GM19463 (cell line): ENCODE measurements at regions not wholly inside any gene's neighbourhood (a gene's known extent, or its start where the extent isn't known, plus 50 kb on each side); places are given as distances from the start of the nearest gene placed in this dataset.
"Not testable (repeated sequence)": the region's sequence is repeated elsewhere in the genome, so short reads cannot be mapped to it uniquely, and the experiment has no call there.

Source experiments
- ATAC-seq: cut with Tn5 transposase; IDR thresholded peaks from one replicate; pipeline ENCODE4 v1.9.1; 2021; ENCODE audit warnings: mild to moderate bottlenecking, moderate library complexity; ENCODE audit not compliant: unreplicated experiment

DNA sequence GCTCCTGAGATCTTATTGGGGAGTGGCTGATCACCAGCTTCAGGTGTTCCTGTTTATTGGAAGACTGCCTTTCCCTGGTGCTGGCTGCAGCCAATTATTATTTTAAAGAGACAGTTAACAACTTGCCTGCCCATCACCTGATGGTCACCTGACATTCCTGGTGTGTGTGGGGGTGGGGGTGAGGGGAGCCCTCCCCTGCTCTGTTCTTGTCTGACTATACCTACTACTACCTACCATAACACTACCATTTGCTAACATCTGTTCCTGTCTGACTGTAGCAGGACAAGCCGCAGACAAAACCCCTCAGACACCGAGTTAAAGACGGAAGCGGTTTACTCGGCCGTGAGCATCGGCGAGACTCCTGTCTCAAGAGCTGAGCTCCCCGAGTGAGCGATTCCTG lies 54.9 kb upstream of the NBPF3 start:
- ATAC-seq, result no peak

DNA sequence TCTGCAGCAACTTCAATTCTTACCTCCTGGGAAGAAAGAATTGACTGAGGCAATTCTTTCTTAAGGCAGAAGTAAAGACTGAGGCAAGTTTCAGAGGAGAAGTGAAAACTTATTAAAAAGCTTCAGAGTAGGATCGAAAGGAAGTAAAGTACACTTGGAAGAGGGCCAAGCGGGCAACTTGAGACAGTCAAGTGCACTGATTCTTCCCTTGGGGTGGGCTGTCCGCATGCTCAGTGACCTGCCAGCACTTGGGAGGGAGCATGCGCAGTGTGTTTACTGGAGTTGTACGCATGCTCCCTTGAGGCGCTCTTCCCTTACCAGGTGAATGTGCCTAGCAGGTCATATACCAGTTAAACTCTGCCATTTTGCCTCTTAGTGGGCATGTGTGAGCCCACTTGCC lies 55.3 kb upstream of the NBPF3 start:
- ATAC-seq, result no peak

DNA sequence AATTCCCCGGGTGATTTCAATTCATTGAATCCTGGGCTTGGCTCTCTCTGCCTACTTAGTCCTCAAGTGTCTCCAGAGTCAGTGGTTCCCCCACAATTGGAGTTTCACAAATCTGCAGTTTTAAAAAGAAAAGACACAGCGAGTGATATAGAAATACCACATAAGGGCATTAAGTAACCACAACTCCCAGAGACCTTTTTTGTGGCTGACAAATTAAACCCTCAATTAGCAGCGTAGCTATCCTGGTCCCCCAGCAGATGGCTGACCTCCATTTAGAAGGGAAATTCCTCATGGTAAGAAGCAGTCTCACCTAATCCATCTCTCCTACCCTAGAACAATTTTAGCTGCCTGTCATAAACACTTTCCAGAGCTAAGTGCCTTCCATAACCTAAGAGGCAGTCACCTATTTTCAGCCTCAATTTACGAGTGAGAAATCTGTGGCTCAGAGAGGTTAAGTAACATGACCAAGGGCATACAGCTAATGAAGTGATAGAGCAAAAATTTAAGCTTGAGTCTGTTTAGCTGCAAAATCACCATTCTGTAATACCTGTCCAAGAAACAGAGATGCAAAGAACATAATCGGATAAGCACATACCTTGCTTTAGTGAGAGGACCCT lies 56.0 kb upstream of the NBPF3 start:
- ATAC-seq, result no peak

DNA sequence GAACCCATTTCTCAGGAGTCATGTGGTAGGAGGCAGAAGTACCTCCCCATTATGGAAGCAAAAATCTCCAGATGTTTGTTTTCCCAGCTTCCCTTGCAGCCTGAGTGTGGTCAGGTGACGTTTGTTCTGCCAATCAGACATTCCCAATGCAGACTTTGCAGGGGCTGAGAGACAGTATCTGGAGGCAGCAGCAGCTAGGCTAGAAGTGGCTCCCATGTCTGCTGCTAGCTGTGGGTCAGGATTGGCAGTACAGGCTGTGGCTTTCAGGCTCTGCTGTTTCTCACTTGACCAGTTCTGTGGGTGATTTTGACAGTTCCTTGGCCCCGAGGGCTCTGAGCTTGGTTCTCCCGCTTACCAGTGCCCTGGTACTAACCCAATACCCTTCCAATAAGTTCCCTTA lies 58.6 kb upstream of the NBPF3 start:
- ATAC-seq, result no peak

DNA sequence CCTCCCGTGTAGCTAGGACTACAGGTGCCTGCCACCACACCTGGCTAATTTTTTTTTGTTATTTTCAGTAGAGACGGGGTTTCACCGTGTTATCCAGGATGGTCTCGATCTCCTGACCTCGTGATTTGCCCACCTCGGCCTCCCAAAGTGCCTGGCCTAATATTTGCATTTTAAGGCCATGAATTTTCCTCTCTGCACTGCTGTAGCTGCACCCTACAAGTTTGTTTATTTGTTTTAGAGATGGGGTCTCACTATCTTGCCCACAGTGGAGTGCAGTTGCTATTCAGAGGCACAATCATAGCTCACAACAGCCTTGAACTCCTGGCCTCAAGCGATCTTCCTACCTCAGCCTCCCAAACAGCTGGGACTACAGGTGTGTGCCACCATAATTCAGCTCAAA lies 59.8 kb upstream of the NBPF3 start:
- not testable (repeated sequence) for ATAC-seq

DNA sequence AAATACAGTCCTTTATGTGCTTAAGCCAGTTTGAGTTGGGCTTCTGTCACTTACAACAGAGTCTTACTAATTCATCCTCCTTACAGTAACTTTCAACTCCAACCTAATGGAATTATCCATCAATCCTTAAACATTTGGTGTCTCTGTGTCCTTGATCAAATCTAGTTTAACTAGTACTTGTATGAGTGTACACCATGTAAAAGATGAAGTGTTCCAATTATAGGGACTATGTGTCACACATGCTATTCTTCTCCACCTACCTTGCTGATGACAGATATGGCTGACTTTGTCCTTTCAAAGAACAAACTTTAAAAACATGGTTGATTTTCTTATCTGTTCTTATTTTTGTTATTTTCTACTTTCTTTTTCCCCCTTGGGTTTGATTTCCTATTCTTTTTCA lies 60.4 kb upstream of the NBPF3 start:
- ATAC-seq, result no peak

DNA sequence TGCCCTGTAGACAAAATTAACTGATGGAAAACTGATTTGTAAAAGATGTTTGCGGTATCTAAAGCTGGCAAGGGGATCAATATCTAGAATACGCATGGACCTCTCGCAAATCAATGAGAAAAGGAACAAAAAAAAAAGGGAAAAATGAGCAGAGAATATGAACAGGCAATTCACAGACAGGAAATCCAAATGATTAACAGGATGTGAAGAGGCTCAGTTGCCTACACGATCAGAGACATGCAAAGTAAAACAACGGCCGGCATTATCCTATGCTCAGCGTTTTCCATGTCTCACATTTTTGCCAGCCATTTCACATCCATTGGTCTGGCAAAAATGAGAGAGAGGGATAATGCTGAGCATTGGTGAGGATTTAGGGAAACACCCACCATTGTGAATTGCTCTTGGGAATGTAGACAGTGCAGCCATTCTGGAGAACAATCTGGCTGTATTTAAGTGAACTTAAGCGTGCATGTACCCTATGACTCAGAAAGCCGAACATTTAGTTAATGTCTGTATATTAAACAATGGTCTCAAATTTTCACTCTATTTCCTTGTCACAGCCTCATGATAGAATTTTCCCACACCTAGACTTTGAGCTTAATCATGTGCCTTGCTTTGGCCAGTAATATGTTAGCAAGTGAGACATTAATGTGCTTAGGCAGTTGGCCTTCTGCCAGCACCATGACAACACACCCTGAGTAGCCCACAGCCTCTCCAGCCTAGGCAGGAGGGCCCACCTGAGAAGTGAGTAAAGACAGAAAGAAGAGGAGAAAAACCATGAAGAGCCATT lies 61.0 kb upstream of the NBPF3 start:
- no peak for ATAC-seq

DNA sequence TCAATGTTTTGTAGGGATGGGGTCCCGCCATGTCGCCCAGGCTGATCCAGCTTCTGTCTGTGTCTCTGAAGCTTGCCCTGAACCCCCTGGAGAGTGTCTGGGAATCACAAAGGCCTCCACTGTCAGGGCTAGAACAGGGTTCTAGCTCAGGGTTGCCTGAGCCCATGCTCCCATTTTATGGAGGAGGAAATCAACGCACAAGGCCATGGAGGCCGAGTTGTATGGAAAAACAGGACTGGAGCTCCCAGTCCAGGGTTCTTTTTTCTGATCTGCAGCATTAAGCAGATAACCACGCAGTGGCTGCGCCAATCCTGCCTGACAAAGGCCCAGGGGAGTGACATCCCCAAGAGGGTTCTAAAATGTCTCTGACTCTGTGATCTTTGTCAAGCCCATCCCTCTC lies 67.6 kb upstream of the NBPF3 start:
- no peak for ATAC-seq

DNA sequence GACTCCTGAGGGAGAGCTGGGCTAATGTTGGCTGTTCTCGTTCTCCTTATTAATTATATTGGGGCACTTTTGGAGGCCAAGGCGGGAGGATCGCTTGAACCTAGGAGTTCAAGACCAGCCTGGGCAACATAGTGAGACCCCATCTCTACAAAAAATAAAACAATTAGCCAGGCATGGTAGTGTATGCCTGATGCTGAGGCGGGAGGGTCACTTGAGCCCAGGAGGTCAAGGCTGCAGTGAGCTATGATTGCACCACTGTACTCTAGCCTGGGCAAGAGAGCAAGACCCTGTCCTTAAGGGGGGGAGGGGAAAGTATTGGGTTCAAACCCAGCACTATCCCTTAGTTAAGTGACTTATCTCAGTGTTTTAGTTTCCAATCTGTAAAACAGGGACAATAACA lies 70.0 kb upstream of the NBPF3 start:
- ATAC-seq, result no peak

DNA sequence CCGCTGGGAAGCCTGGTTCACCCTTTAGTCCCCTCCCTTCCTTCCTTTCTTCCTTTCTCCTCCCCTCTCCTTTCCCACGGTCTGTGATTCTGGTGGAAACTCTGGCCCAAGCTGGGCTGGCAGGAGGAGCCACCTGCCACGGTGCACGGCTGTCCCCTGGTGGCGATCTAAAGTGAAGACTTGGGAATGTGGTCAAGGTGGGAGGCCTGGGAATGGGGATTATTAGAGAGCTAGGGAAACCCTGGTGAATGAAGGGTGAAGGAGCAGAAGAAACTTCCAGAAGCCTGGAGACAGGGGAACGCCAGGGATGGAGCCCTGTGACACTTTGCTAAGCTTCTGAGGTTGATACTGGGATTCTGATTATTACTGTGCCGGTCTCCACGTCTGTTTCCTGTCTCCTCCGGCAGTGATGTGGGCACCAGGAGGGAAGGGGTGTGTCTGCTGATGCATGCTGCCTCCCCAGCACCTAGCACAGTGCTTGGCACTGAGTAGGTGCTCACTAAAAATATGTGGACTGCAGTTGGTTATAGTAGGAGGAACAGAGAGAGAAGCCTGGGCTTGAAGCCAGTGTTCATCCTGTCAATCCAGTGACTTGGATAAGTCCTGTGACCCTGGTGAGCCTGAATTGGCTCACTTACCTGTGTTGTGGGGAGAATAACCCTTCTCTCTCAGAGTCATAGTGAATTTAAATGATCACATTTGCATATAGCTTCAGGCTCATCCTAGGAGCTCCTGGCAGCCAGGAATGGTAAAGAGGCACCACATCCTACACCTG lies 71.2 kb upstream of the NBPF3 start:
- ATAC-seq, result no peak

DNA sequence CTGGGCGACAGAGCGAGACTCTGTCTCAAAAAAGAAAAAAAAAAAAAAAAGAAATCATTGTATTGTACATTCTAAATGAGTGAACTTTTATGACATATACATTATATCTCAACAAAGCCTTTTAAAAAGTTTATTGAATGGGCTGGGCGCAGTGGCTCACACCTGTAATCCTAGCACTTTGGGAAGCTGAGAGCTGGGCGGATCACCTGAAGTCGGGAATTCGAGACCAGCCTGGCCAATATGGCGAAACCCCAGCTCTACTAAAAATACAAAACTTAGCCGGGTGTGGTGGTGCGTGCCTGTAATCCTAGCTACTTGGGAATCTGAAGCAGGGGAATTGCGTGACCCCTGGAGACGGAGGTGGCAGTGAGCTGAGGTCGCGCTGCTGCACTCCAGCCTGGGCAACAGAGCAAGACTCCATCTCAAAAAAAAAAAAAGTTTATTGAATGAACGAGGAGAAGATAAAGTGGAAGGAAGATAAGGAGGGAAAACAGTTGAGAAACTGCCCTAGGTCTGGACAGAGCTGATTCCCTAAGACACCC lies 71.9 kb upstream of the NBPF3 start:
- not testable (repeated sequence) for ATAC-seq

DNA sequence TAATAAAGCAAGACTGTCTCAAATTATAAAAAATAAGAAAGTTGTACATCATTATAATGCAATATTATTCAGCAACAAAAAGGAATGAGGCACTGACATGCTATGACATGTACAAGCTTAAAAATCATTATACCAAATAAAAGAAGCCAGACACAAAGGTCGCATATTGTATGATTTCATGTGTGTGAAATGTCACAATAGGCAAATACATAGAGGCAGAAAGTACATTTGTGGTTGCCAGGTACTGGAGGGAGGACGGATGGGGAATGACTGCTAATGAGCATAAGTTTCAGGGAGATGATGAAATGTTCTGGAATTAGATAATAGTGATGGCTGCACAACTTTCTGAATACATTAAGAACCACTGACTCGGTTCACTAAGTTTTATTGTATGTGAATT lies 73.6 kb upstream of the NBPF3 start:
- ATAC-seq, result no peak

DNA sequence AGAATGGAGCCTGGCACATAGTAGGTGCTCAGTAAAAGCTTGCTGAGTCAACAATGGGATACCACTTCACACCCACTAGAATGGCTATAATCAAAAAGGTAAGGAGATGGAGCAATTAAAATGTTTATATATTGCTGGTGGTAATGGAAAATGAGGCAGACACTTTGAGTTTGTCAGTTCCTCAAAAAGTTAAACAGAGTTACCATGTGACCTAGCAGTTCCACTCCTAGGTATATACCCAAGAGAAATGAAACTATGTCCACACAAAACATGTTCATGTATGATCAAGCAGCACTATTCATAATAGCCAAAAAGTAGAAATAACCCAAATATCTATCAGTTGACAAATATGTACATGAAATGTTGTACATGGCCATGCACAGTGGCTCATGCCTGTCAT lies 74.8 kb upstream of the ECE1 start:
- no peak for ATAC-seq

DNA sequence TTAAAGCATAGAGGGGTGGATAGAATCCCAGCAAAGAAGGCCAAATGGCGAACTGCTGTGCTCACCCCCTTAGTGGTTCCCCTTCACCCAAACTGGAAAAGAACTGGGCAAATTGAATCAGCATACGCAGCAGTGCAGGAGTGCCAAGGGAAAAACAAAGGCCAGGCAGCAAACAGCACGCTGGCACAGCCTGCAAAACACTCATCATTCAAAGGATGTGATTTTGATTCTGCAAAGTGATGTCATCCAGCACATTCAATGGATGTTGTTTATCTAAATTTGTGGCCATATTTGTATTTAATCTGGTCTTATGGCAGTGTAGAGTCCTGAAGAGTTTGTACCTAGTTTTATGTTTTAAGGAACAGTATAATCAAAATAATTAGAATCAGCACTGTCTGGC lies 71.8 kb upstream of the ECE1 start:
- no peak for ATAC-seq

DNA sequence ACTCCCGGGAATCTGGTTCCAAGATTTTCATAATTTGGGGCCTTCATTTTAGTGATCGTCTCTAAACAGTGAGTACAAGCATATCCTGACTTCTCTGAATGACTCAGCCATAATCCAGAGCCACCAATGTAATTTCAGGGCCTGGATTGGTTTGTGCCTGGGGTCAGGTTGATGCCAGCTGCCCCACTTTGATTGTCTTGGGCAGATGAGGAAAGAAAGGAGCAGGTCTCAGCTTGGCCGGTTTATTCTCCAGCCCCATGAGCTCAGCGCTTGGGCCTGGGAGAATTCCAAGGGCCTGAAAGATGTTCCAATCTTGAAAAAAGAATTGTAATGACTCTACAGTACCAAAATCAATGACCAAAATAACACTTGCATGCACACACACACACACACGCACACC lies 71.2 kb upstream of the ECE1 start:
- no peak for ATAC-seq

DNA sequence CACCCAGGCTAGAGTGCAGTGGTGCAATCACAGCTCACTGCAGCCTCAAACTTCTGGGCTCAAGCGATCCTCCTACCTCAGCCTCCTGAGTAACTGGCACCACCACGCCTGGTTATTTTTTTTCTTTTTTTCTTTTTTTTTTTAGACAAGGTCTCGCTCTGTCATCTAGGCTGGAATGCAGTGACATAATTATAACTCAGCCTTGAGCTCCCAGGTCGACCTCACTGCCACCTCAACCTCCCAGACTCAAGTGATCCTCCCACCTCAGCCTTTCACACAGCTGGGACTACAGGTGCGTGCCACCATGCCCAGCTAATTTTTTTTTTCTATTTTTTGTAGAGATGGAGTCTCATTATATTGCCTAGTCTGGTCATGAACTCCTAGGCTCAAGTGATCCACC lies 66.9 kb upstream of the ECE1 start:
- ATAC-seq, result no peak

DNA sequence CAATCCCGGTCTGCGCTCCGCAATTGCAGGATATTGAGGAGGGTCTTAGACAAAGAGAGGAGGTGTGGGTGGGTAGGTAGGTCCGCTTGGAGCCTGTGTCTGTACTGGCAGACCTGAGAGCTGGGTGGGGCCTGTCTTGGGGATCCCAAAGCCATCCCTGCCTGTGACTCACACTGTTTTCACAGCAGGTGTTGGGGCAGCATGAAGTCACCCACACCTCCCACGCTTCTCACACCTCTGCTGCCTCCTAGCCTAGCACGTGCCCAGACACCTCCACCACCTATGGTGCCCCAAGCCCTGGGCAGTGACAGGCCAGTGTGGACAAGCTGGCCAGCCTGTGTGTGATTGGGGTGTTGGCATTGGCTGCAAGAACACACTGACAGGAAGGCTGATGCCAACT lies 65.7 kb upstream of the ECE1 start:
- no peak for ATAC-seq

DNA sequence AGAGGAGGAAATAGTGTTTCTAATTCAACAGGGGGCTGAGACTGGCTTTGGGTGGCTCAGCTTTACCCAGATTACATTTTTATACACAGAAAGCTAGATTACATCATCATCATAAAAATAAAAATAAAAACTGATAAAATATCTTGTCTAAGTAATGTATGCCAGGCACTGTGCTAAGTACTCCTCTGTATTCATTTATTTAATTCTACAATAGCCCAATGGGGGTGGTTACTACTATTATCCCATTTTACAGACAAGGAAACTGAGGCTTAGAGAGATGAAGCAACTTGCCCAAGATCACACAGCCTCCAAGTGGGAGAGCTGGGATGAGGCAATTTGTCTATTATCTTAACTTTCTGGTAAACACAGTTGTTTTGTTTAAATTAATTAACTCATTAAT lies 62.3 kb upstream of the ECE1 start:
- ATAC-seq, result no peak

DNA sequence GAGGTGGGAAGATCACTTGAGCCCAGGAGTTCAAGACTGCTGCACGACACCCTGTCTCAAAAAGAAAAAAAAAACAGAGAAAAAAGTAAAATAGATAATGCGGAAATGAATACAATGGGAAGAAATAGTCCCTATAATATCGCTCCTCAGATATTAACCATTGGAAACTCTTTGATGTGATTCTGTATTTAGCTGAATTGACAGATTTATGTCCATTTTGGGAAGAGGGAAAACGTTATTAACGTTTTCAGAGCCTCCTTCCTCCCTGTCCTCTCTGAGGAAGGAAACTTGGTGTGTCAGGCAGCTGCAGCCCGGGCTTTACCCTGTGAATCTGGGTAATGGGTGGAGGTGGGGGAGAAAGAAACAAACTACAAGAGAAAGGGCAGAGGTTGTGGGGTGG lies 61.6 kb upstream of the ECE1 start:
- no peak for ATAC-seq

DNA sequence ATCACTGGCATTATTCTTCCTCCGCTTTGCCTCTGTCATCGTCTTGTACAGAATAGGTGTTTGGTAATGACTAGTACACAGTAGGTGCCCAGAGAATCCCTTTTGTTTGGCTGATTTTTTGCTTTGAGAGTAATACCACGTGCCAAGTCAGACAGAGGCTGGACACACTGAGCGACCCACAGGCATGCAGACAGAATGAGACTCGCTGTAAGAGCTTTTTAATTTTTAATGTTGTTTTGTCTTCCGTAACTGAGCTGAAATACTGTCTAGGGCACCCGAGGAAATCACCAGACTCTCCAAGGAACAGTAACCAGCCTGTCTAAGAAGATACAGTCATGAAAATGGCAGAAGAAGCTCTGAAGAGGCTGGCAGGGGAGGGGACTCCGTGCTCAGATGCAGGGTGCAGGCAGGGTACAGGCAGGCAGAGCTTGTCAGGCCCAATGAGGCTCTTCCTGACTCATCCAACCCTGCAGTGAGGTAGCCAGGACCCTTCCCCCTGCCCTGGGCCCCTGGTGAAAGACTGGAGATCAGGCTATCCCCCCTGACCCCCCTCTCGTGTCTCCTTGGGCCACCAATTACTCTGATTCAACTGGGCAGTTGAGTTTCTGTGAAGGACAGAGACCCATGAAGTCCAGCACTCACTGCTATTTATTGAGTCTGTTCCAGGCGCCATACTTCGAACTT lies 60.1 kb upstream of the ECE1 start:
- ATAC-seq, result no peak

DNA sequence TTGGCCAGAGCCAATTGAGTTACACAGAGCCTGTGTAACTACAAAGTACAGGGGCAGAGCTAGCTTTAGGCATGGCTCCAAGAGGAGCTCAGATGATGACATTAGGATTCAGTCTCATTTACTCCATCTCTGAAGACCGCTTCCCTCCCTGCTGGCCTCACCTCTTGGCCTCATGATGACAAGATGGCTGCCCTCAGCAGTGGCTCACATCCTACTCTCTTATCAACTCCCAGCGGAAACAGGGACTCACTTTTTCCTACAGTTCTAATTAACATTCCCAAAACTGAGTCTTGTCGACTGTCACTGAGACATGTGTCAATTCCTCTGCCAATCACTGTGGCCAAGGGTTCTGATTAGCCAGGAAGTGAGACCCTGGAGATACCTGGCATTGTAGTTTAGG lies 59.4 kb upstream of the ECE1 start:
- no peak for ATAC-seq
